A549 (cell line): ENCODE measurements at regions not wholly inside any gene's neighbourhood (a gene's known extent, or its start where the extent isn't known, plus 50 kb on each side); places are given as distances from the start of the nearest gene placed in this dataset.

Source experiments
- CHD2 ChIP-seq: fragments of 150-350 bp; IDR thresholded peaks from 2 replicates; pipeline ENCODE4 v1.6.1; 2014; ENCODE audit warnings: low read length; ENCODE audit not compliant: partially characterized antibody
- CTCF ChIP-seq: fragments of >200 bp; sonication (Bioruptor Twin); formaldehyde crosslinking; IDR thresholded peaks from 3 replicates; pipeline ENCODE4 v1.5.1; 2016
- ESRRA ChIP-seq: fragments of 150-350 bp; IDR thresholded peaks from 2 replicates; pipeline ENCODE4 v1.6.1; 2014; ENCODE audit warnings: mild to moderate bottlenecking, low read length, borderline replicate concordance
- FOSL2 ChIP-seq, 2 experiments: fragments of 450-650 bp in 1 of 2; fragments of >200 bp in 1 of 2; sonication (Bioruptor Twin) in 1 of 2; formaldehyde crosslinking; IDR thresholded peaks; 2 replicates each; pipeline versions ENCODE4 v1.5.0 to v1.6.1; 2016 to 2020; ENCODE audit warnings: mild to moderate bottlenecking in 1 of 2, moderate library complexity in 1 of 2
- MAX ChIP-seq: IDR thresholded peaks from 2 replicates; pipeline ENCODE4 v1.6.1; 2012
- NR3C1 ChIP-seq: fragments of >200 bp; sonication (Bioruptor Twin); formaldehyde crosslinking; IDR thresholded peaks from 3 replicates; pipeline ENCODE4 v1.6.1; 2017
- POLR2A ChIP-seq: IDR thresholded peaks from 2 replicates; pipeline ENCODE4 v1.6.1; 2012; ENCODE audit warnings: mild to moderate bottlenecking, low read length
- RNF2 ChIP-seq: fragments of 200-600 bp; sonication (generic); IDR thresholded peaks from 2 replicates; pipeline ENCODE4 v1.6.1; 2016; ENCODE audit warnings: low read depth, mild to moderate bottlenecking, antibody characterized with exemption, moderate library complexity, borderline replicate concordance

GRCh38 chr2:2763351-2764000, 432.4 kb upstream of the MYT1L start:
- TF ChIP-seq MAX: no peak
- TF ChIP-seq CTCF: no peak
- no peak for TF ChIP-seq ESRRA
- TF ChIP-seq POLR2A: no peak
- TF ChIP-seq RNF2: no peak
- TF ChIP-seq FOSL2 (IDR thresholded peaks at IDR 0.05): no peak
- TF ChIP-seq FOSL2 (CRISPR knock-in tag; IDR thresholded peaks at IDR 0.05): no peak
- no peak for TF ChIP-seq CHD2
- TF ChIP-seq NR3C1: no peak
